Upper lobe of left lung (tissue), 4 donors: ENCODE measurements at regions not wholly inside any gene's neighbourhood (a gene's known extent, or its start where the extent isn't known, plus 50 kb on each side); places are given as distances from the start of the nearest gene placed in this dataset.

Experiments used
- CTCF ChIP-seq, 6 experiments: fragments of 450-650 bp in 4 of 6; fragments of 200-600 bp in 2 of 6; sonication (generic) in 2 of 6; IDR thresholded peaks; one replicate each; pipeline ENCODE4 v1.5.1; 2016 to 2019; ENCODE audit warnings: antibody characterized with exemption in 6 of 6
- EP300 ChIP-seq, 4 donors: sonication (generic); formaldehyde crosslinking; IDR thresholded peaks; one replicate each; pipeline ENCODE4 v1.5.1; 2017; ENCODE audit warnings: antibody characterized with exemption in 4 of 4, control low read depth in 2 of 4
- POLR2A ChIP-seq, 4 donors: fragments of 450-650 bp; IDR thresholded peaks; one replicate each; pipeline ENCODE4 v1.5.1; 2016 to 2017; ENCODE audit warnings: antibody characterized with exemption in 4 of 4, mild to moderate bottlenecking in 2 of 4
- POLR2AphosphoS5 ChIP-seq, 2 donors: sonication (generic); formaldehyde crosslinking; IDR thresholded peaks; one replicate each; pipeline ENCODE4 v1.5.1; 2017; ENCODE audit warnings: antibody characterized with exemption in 2 of 2

GRCh38 chr4:111282035-111282434 is 659.2 kb upstream of the PITX2 start:
- no peak for TF ChIP-seq POLR2A (IDR thresholded peaks at IDR 0.05)
- TF ChIP-seq CTCF (IDR thresholded peaks at IDR 0.05), result no peak
- no peak for TF ChIP-seq EP300 (IDR thresholded peaks at IDR 0.05)
- TF ChIP-seq POLR2AphosphoS5 (IDR thresholded peaks at IDR 0.05), result no peak
